ENCODE measurements at regions not wholly inside any gene's neighbourhood (a gene's known extent, or its start where the extent isn't known, plus 50 kb on each side); places are given as distances from the start of the nearest gene placed in this dataset.

GRCh38 chr5:35374584-35374983, 144.3 kb upstream of the PRLR start:
- no peaks in the 10 kb centered on the region for H3K36me3 ChIP-seq
- H3K27ac ChIP-seq, result no peak overlapping the region
- DNase-seq, result no peak
- no peak for TF ChIP-seq CTCF (IDR thresholded peaks at IDR 0.05 in 8 of 11, conservative IDR thresholded peaks at IDR 0.05 in 3 of 11)
- TF ChIP-seq POLR2A (IDR thresholded peaks at IDR 0.05), result no peak
- no peak for TF ChIP-seq POLR2AphosphoS5 (IDR thresholded peaks at IDR 0.05)
- H3K4me3 ChIP-seq, result no peak overlapping the region
- intact Hi-C loops (cut with DNase I; ENCODE audit: low total_unique reads), result no loop called here
- no peaks in the 10 kb centered on the region for H3K4me1 ChIP-seq
- peaks cover 0 to 3% (median 0%) of the 10 kb centered on the region in 7 donors for H3K27me3 ChIP-seq (replicated peaks in 1 of 7)
- no peaks in the 10 kb centered on the region for H3K9me3 ChIP-seq

- intact Hi-C loops (cut with DNase I; ENCODE audit: low total_unique reads), result no loop called here
- Histone ChIP-seq H3K27me3 (replicated peaks in 1 of 7) (peaks cover 0 to 3% (median 0%) of the 10 kb centered on the region in 7 donors), H3K4me1 (no peaks in the 10 kb centered on the region), H3K36me3 (no peaks in the 10 kb centered on the region), H3K27ac (no peak overlapping the region), H3K4me3 (no peak overlapping the region), H3K9me3 (no peaks in the 10 kb centered on the region)
- 86 to 97% (median 91%) methylated on average over 3 of the region's 3 CpGs for WGBS, 5 donors
- TF ChIP-seq POLR2A (IDR thresholded peaks at IDR 0.05), result no peak
- no peak for TF ChIP-seq CTCF (IDR thresholded peaks at IDR 0.05 in 8 of 11, conservative IDR thresholded peaks at IDR 0.05 in 3 of 11)
- TF ChIP-seq POLR2AphosphoS5 (IDR thresholded peaks at IDR 0.05), result no peak
- DNase-seq, result no peak
These were observed 143.0 kb upstream of the PRLR start for GRCh38 chr5:35373249-35373648.

GRCh38 chr5:35372482-35372881, 142.2 kb upstream of the PRLR start:
- no peak for TF ChIP-seq CTCF (IDR thresholded peaks at IDR 0.05 in 8 of 11, conservative IDR thresholded peaks at IDR 0.05 in 3 of 11)
- no peak for TF ChIP-seq POLR2A (IDR thresholded peaks at IDR 0.05)
- no peak for TF ChIP-seq POLR2AphosphoS5 (IDR thresholded peaks at IDR 0.05)
- Histone ChIP-seq H3K4me3 (no peak overlapping the region), H3K4me1 (no peaks in the 10 kb centered on the region), H3K9me3 (no peaks in the 10 kb centered on the region), H3K27me3 (replicated peaks in 1 of 7) (peaks cover 0 to 3% (median 0%) of the 10 kb centered on the region in 7 donors), H3K27ac (no peak overlapping the region), H3K36me3 (no peaks in the 10 kb centered on the region)
- WGBS, 5 donors, result 75 to 86% (median 81%) methylated on average over 2 of the region's 2 CpGs
- intact Hi-C loops (cut with DNase I; ENCODE audit: low total_unique reads), result no loop called here
- no peak for DNase-seq

GRCh38 chr5:35371951-35372426, 141.7 kb upstream of the PRLR start:
- Histone ChIP-seq H3K27me3 (replicated peaks in 1 of 7) (peaks cover 0 to 3% (median 0%) of the 10 kb centered on the region in 7 donors), H3K9me3 (no peaks in the 10 kb centered on the region), H3K27ac (no peak overlapping the region), H3K36me3 (no peaks in the 10 kb centered on the region), H3K4me3 (no peak overlapping the region), H3K4me1 (no peaks in the 10 kb centered on the region)
- intact Hi-C loops (cut with DNase I; ENCODE audit: low total_unique reads), result no loop called here
- 77 to 93% (median 86%) methylated on average over 1 of the region's 1 CpG for WGBS, 5 donors
- no peak for DNase-seq
- TF ChIP-seq POLR2A (IDR thresholded peaks at IDR 0.05) (no peak), CTCF (IDR thresholded peaks at IDR 0.05 in 8 of 11, conservative IDR thresholded peaks at IDR 0.05 in 3 of 11) (no peak), POLR2AphosphoS5 (IDR thresholded peaks at IDR 0.05) (no peak)

All from spleen (tissue), 11 donors.